Neural cell (in vitro differentiated cells): ENCODE measurements at regions not wholly inside any gene's neighbourhood (a gene's known extent, or its start where the extent isn't known, plus 50 kb on each side); places are given as distances from the start of the nearest gene placed in this dataset.

Experiments
- H2AFZ ChIP-seq: fragments of 200-600, 300-800 bp; sonication (generic), shearing (Covaris generic); 2 replicates; pipeline ENCODE4 v1.6.0; 2014; ENCODE audit warnings: low read depth, mild to moderate bottlenecking, antibody characterized with exemption, low read length, moderate library complexity
- H3F3A ChIP-seq: fragments of 200-600 bp; shearing (Covaris generic); 2 replicates; pipeline ENCODE4 v1.6.1; 2016; ENCODE audit warnings: mild to moderate bottlenecking, moderate library complexity, mixed read lengths, antibody characterized with exemption, low read length; ENCODE audit not compliant: insufficient read depth, poor library complexity, severe bottlenecking
- H3K27ac ChIP-seq: fragments of 200-600, 300-800 bp; sonication (generic), shearing (Covaris generic); 2 replicates; pipeline ENCODE4 v1.5.1; 2014; ENCODE audit warnings: mild to moderate bottlenecking, low read length, moderate library complexity
- H3K27me3 ChIP-seq: fragments of 300-800, 200-600 bp; sonication (generic), shearing (Covaris generic); 2 replicates; pipeline ENCODE4 v1.6.0; 2014; ENCODE audit warnings: mild to moderate bottlenecking, low read depth, low read length, moderate library complexity; ENCODE audit not compliant: insufficient read depth
- H3K36me3 ChIP-seq: fragments of 300-800, 200-600 bp; sonication (generic), shearing (Covaris generic); 2 replicates; pipeline ENCODE4 v1.5.1; 2014; ENCODE audit warnings: mild to moderate bottlenecking, antibody characterized with exemption, low read length, moderate library complexity; ENCODE audit not compliant: insufficient read depth
- H3K4me2 ChIP-seq: fragments of 300-800, 200-600 bp; sonication (generic), shearing (Covaris generic); 2 replicates; pipeline ENCODE4 v1.6.0; 2014; ENCODE audit warnings: mild to moderate bottlenecking, low read length
- H3K4me3 ChIP-seq: fragments of 300-800, 200-600 bp; sonication (generic), shearing (Covaris generic); 2 replicates; pipeline ENCODE4 v1.5.1; 2014; ENCODE audit warnings: mild to moderate bottlenecking, low read length, moderate library complexity
- H3K79me2 ChIP-seq: fragments of 200-600 bp; shearing (Covaris generic); replicated peaks from 2 replicates; pipeline ENCODE4 v1.6.0; 2014; ENCODE audit warnings: mild to moderate bottlenecking, low read length, moderate library complexity; ENCODE audit not compliant: insufficient read depth
- H3K9ac ChIP-seq: fragments of 300-800, 200-600 bp; sonication (generic), shearing (Covaris generic); 2 replicates; pipeline ENCODE4 v1.6.1; 2016; ENCODE audit warnings: mild to moderate bottlenecking, low read length, mixed read lengths
- H3K9me2 ChIP-seq: fragments of 200-600 bp; shearing (Covaris generic); 2 replicates; pipeline ENCODE4 v1.6.1; 2016; ENCODE audit warnings: mild to moderate bottlenecking, low read length, mixed read lengths; ENCODE audit not compliant: insufficient read depth
- H3K9me3 ChIP-seq: fragments of 200-600, 300-800 bp; sonication (generic), shearing (Covaris generic); 2 replicates; pipeline ENCODE4 v1.6.1; 2016; ENCODE audit warnings: mild to moderate bottlenecking, mixed run types, low read length, moderate library complexity, mixed read lengths
- H4K20me1 ChIP-seq: fragments of 200-600 bp; shearing (Covaris generic); 2 replicates; pipeline ENCODE4 v1.6.1; 2016; ENCODE audit warnings: mild to moderate bottlenecking, mixed run types; ENCODE audit not compliant: insufficient read depth
- CTCF ChIP-seq: fragments of 450-650 bp; IDR thresholded peaks from 2 replicates; pipeline ENCODE4 v1.5.1; 2014; ENCODE audit warnings: antibody characterized with exemption, mild to moderate bottlenecking, moderate library complexity; ENCODE audit not compliant: poor library complexity, severe bottlenecking
- EP300 ChIP-seq: fragments of 450-650 bp; conservative IDR thresholded peaks from 2 replicates; pipeline ENCODE4 v1.6.1; 2014; ENCODE audit warnings: antibody characterized with exemption, mild to moderate bottlenecking, moderate library complexity; ENCODE audit not compliant: poor library complexity, severe bottlenecking
- EZH2 ChIP-seq: fragments of 200-600, 300-800 bp; shearing (Covaris generic), sonication (generic); IDR thresholded peaks from 2 replicates; pipeline ENCODE4 v1.6.1; 2014; ENCODE audit warnings: antibody characterized with exemption, low read length, borderline replicate concordance, mild to moderate bottlenecking; ENCODE audit not compliant: insufficient read depth, poor library complexity, severe bottlenecking
- MXI1 ChIP-seq: fragments of 450-650 bp; conservative IDR thresholded peaks from 2 replicates; pipeline ENCODE4 v1.6.1; 2014; ENCODE audit warnings: antibody characterized with exemption, mild to moderate bottlenecking; ENCODE audit not compliant: poor library complexity, severe bottlenecking
- POLR2AphosphoS5 ChIP-seq: IDR thresholded peaks from 2 replicates; pipeline ENCODE4 v1.6.1; 2012
- RAD21 ChIP-seq: fragments of 450-650 bp; conservative IDR thresholded peaks from 2 replicates; pipeline ENCODE4 v1.6.1; 2014; ENCODE audit warnings: antibody characterized with exemption, mild to moderate bottlenecking, moderate library complexity
- REST ChIP-seq: IDR thresholded peaks from 2 replicates; pipeline ENCODE4 v1.6.1; 2012; ENCODE audit warnings: borderline replicate concordance
- SMC3 ChIP-seq: fragments of 450-650 bp; conservative IDR thresholded peaks from 2 replicates; pipeline ENCODE4 v1.6.1; 2014; ENCODE audit warnings: antibody characterized with exemption, mild to moderate bottlenecking, moderate library complexity; ENCODE audit not compliant: poor library complexity
- TAF1 ChIP-seq: IDR thresholded peaks from 2 replicates; pipeline ENCODE4 v1.6.1; 2012; ENCODE audit warnings: low read depth

GRCh38 chr11:45444796-45445195 is 158.7 kb upstream of the SYT13 start:
- Histone ChIP-seq H3K4me3 (no peak overlapping the region), H3K27ac (no peak overlapping the region), H3K27me3 (no peaks in the 10 kb centered on the region), H3K79me2 (no peaks in the 10 kb centered on the region), H3K9me2 (no peaks in the 10 kb centered on the region), H3K9me3 (no peaks in the 10 kb centered on the region), H3K9ac (no peak overlapping the region), H3K4me2 (no peak overlapping the region), H4K20me1 (no peaks in the 10 kb centered on the region), H2AFZ (no peak overlapping the region), H3F3A (no peaks in the 10 kb centered on the region), H3K36me3 (no peaks in the 10 kb centered on the region)
- TF ChIP-seq TAF1, result no peak
- no peak for TF ChIP-seq POLR2AphosphoS5

- Histone ChIP-seq H3K27me3 (no peaks in the 10 kb centered on the region), H2AFZ (no peak overlapping the region), H3F3A (no peaks in the 10 kb centered on the region), H3K36me3 (no peaks in the 10 kb centered on the region), H3K27ac (no peak overlapping the region), H4K20me1 (no peaks in the 10 kb centered on the region), H3K9me2 (no peaks in the 10 kb centered on the region), H3K4me2 (no peak overlapping the region), H3K9ac (no peak overlapping the region), H3K4me3 (no peak overlapping the region), H3K79me2 (no peaks in the 10 kb centered on the region), H3K9me3 (peaks cover 4% of the 10 kb centered on the region)
- TF ChIP-seq CTCF, result no peak
- no peak for TF ChIP-seq REST
- no peak for TF ChIP-seq EP300
- TF ChIP-seq RAD21, result no peak
- TF ChIP-seq TAF1, result no peak
Observed at GRCh38 chr11:45440111-45440510, 154.0 kb upstream of the SYT13 start.

DNA sequence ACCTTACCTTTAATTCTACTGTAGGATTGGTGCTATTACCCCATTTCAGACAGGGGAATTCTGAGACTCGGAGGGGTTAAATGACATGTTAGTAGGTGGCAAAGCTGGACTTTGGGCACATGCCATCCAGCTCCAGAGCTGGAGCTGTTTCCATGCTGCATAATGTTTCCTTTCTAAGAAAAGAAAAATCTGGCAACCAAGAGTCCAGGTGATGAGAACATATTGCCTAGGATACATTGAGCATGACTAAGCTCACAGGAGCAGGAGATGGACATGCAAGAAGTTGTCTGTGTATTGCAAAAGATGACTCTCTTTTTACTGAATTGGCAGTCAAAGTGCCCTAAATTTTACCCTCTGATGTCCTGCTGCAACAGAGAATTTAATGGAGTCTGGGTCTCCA is 150.8 kb upstream of the SYT13 start:
- no peaks in the 10 kb centered on the region for H3K9me2 ChIP-seq
- H4K20me1 ChIP-seq, result no peaks in the 10 kb centered on the region
- no peak overlapping the region for H3K4me3 ChIP-seq
- H3K9ac ChIP-seq, result no peak overlapping the region
- TF ChIP-seq EP300 (no peak), MXI1 (no peak), SMC3 (no peak), REST (no peak), EZH2 (no peak), CTCF (no peak), RAD21 (no peak), POLR2AphosphoS5 (no peak), TAF1 (no peak)
- no peaks in the 10 kb centered on the region for H3K36me3 ChIP-seq
- H3K9me3 ChIP-seq, result peaks cover 4% of the 10 kb centered on the region
- no peaks in the 10 kb centered on the region for H3F3A ChIP-seq
- no peaks in the 10 kb centered on the region for H3K79me2 ChIP-seq
- H3K4me2 ChIP-seq, result no peak overlapping the region
- H3K27ac ChIP-seq, result no peak overlapping the region
- no peak overlapping the region for H2AFZ ChIP-seq
- H3K27me3 ChIP-seq, result no peaks in the 10 kb centered on the region
